H9 (cell line): ENCODE measurements at regions not wholly inside any gene's neighbourhood (a gene's known extent, or its start where the extent isn't known, plus 50 kb on each side); places are given as distances from the start of the nearest gene placed in this dataset.

Source experiments
- DNase-seq: peaks from one replicate; pipeline ENCODE4 v3.0.0-alpha.2; 2017
- H2AFZ ChIP-seq: one replicate; pipeline ENCODE4 v1.6.1; 2013; ENCODE audit warnings: mild to moderate bottlenecking, low read length, control low read depth, moderate library complexity
- H2AK5ac ChIP-seq: 2 replicates; pipeline ENCODE4 v1.6.1; 2013; ENCODE audit warnings: low read length, control low read depth, mixed read lengths; ENCODE audit not compliant: insufficient read length
- H2BK120ac ChIP-seq: one replicate; pipeline ENCODE4 v1.6.1; 2013; ENCODE audit warnings: low read depth, mild to moderate bottlenecking, low read length, control low read depth, inconsistent platforms; ENCODE audit not compliant: poor library complexity, severe bottlenecking
- H2BK12ac ChIP-seq: 2 replicates; pipeline ENCODE4 v1.6.1; 2013; ENCODE audit warnings: low read length, control low read depth, mixed read lengths, low read depth; ENCODE audit not compliant: insufficient read length
- H2BK15ac ChIP-seq: 2 replicates; pipeline ENCODE4 v1.6.1; 2013; ENCODE audit warnings: low read depth, low read length, control low read depth
- H2BK20ac ChIP-seq: one replicate; pipeline ENCODE4 v1.6.1; 2013; ENCODE audit warnings: low read depth, mild to moderate bottlenecking, low read length, control low read depth, inconsistent platforms; ENCODE audit not compliant: poor library complexity, severe bottlenecking
- H2BK5ac ChIP-seq: 2 replicates; pipeline ENCODE4 v1.6.1; 2013; ENCODE audit warnings: low read length, control low read depth, mixed read lengths; ENCODE audit not compliant: insufficient read length
- H3K14ac ChIP-seq: 2 replicates; pipeline ENCODE4 v1.6.1; 2013; ENCODE audit warnings: low read length, control low read depth; ENCODE audit not compliant: insufficient read depth
- H3K18ac ChIP-seq: 2 replicates; pipeline ENCODE4 v1.6.1; 2013; ENCODE audit warnings: low read depth, mild to moderate bottlenecking, mixed read lengths, low read length, control low read depth; ENCODE audit not compliant: insufficient read length
- H3K23ac ChIP-seq: 2 replicates; pipeline ENCODE4 v1.6.1; 2013; ENCODE audit warnings: low read length, control low read depth, mixed read lengths, low read depth; ENCODE audit not compliant: insufficient read length
- H3K23me2 ChIP-seq: 2 replicates; pipeline ENCODE4 v1.6.1; 2013; ENCODE audit warnings: low read depth, mild to moderate bottlenecking, mixed read lengths, low read length, control low read depth; ENCODE audit not compliant: insufficient read length, poor library complexity, severe bottlenecking
- H3K27ac ChIP-seq: 2 replicates; pipeline ENCODE4 v1.5.1; 2013; ENCODE audit warnings: low read length, control low read depth, mixed read lengths, low read depth; ENCODE audit not compliant: insufficient read length
- H3K27me3 ChIP-seq: 2 replicates; pipeline ENCODE4 v1.6.1; 2013; ENCODE audit warnings: low read length, control low read depth, inconsistent platforms; ENCODE audit not compliant: insufficient read depth
- H3K4ac ChIP-seq: 2 replicates; pipeline ENCODE4 v1.6.1; 2013; ENCODE audit warnings: low read depth, mild to moderate bottlenecking, control low read depth, inconsistent platforms, low read length, moderate library complexity
- H3K4me1 ChIP-seq: 2 replicates; pipeline ENCODE4 v1.6.1; 2013; ENCODE audit warnings: low read length, control low read depth, inconsistent platforms; ENCODE audit not compliant: insufficient read depth
- H3K4me2 ChIP-seq: 2 replicates; pipeline ENCODE4 v1.6.1; 2013; ENCODE audit warnings: low read length, control low read depth, mixed read lengths; ENCODE audit not compliant: insufficient read length, insufficient read depth
- H3K56ac ChIP-seq: 2 replicates; pipeline ENCODE4 v1.6.1; 2013; ENCODE audit warnings: low read depth, mild to moderate bottlenecking, mixed read lengths, low read length, control low read depth; ENCODE audit not compliant: insufficient read length
- H3K79me1 ChIP-seq: 2 replicates; pipeline ENCODE4 v1.6.1; 2013; ENCODE audit warnings: low read depth, mild to moderate bottlenecking, moderate library complexity, low read length, control low read depth, inconsistent platforms; ENCODE audit not compliant: insufficient read depth, poor library complexity, severe bottlenecking
- H3K79me2 ChIP-seq: 2 replicates; pipeline ENCODE4 v1.6.1; 2013; ENCODE audit warnings: low read length, control low read depth, inconsistent platforms; ENCODE audit not compliant: insufficient read depth
- H3K9ac ChIP-seq: 2 replicates; pipeline ENCODE4 v1.6.1; 2013; ENCODE audit warnings: low read length, control low read depth, mixed read lengths; ENCODE audit not compliant: insufficient read length; ENCODE audit errors: extremely low read depth
- H3K9me3 ChIP-seq: one replicate; pipeline ENCODE4 v1.6.1; 2013; ENCODE audit warnings: low read depth, low read length, inconsistent platforms; ENCODE audit not compliant: control insufficient read depth
- H3T11ph ChIP-seq: one replicate; pipeline ENCODE4 v1.6.1; 2013; ENCODE audit warnings: mild to moderate bottlenecking, low read length, control low read depth, inconsistent platforms
- H4K20me1 ChIP-seq: one replicate; pipeline ENCODE4 v1.6.1; 2013; ENCODE audit not compliant: control insufficient read depth, insufficient read length, insufficient read depth
- H4K5ac ChIP-seq: 2 replicates; pipeline ENCODE4 v1.6.1; 2013; ENCODE audit warnings: low read depth, mild to moderate bottlenecking, mixed read lengths, low read length, control low read depth; ENCODE audit not compliant: insufficient read length
- H4K8ac ChIP-seq: replicated peaks from 2 replicates; pipeline ENCODE4 v1.6.1; 2013; ENCODE audit warnings: low read length, control low read depth, mixed read lengths, low read depth; ENCODE audit not compliant: insufficient read length
- H4K91ac ChIP-seq: 2 replicates; pipeline ENCODE4 v1.6.1; 2013; ENCODE audit warnings: low read depth, mild to moderate bottlenecking, moderate library complexity, mixed read lengths, low read length, control low read depth; ENCODE audit not compliant: insufficient read length
- H3K27ac Mint-ChIP-seq, 3 experiments: 2 replicates in 2 of 3; 3 replicates in 1 of 3; pipeline ENCODE4 v1.8.0; 2020 to 2021; ENCODE audit warnings: mixed read lengths in 3 of 3, mild to moderate bottlenecking in 1 of 3, moderate library complexity in 1 of 3
- H3K27me3 Mint-ChIP-seq: 2 replicates; pipeline ENCODE4 v1.8.0; 2021; ENCODE audit warnings: low read depth, mild to moderate bottlenecking, moderate library complexity, mixed read lengths
- H3K36me3 Mint-ChIP-seq, 3 experiments: 2 replicates in 2 of 3; 3 replicates in 1 of 3; pipeline ENCODE4 v1.8.0; 2020 to 2021; ENCODE audit warnings: low read depth in 3 of 3, mixed read lengths in 3 of 3; ENCODE audit not compliant: insufficient read depth in 1 of 3
- H3K4me1 Mint-ChIP-seq, 2 experiments: 2 replicates each; pipeline ENCODE4 v1.8.0; 2020; ENCODE audit warnings: mixed read lengths in 2 of 2
- H3K4me3 Mint-ChIP-seq, 2 experiments: 2 replicates in 1 of 2; 3 replicates in 1 of 2; pipeline ENCODE4 v1.8.0; 2020 to 2021; ENCODE audit warnings: mild to moderate bottlenecking in 2 of 2, mixed read lengths in 2 of 2, moderate library complexity in 1 of 2
- H3K9me3 Mint-ChIP-seq, 2 experiments: 2 replicates in 1 of 2; 3 replicates in 1 of 2; pipeline ENCODE4 v1.8.0; 2020; ENCODE audit warnings: mild to moderate bottlenecking in 2 of 2, mixed read lengths in 2 of 2, moderate library complexity in 1 of 2
- TF ChIP-seq, protein P1 (sequence below): fragments of 200-600 bp; sonication (generic); conservative IDR thresholded peaks from 3 replicates; pipeline ENCODE4 v1.8.0; 2021; ENCODE audit warnings: antibody characterized with exemption, mild to moderate bottlenecking

- no peaks in the 10 kb centered on the region for H3K27me3 ChIP-seq
- H4K5ac ChIP-seq: no peak overlapping the region
- H3K4me1 Mint-ChIP-seq: no peaks in the 10 kb centered on the region
- no peak overlapping the region for H3K23ac ChIP-seq
- H3K4me1 ChIP-seq: no peaks in the 10 kb centered on the region
- no peaks in the 10 kb centered on the region for H4K20me1 ChIP-seq
- H3K79me1 ChIP-seq: no peaks in the 10 kb centered on the region
- no peak overlapping the region for H3K56ac ChIP-seq
- no peak overlapping the region for H3K9ac ChIP-seq
- H3K4me2 ChIP-seq: no peak overlapping the region
- H3K27me3 Mint-ChIP-seq: no peaks in the 10 kb centered on the region
- no peak overlapping the region for H4K91ac ChIP-seq
- TF ChIP-seq, protein P1, sequence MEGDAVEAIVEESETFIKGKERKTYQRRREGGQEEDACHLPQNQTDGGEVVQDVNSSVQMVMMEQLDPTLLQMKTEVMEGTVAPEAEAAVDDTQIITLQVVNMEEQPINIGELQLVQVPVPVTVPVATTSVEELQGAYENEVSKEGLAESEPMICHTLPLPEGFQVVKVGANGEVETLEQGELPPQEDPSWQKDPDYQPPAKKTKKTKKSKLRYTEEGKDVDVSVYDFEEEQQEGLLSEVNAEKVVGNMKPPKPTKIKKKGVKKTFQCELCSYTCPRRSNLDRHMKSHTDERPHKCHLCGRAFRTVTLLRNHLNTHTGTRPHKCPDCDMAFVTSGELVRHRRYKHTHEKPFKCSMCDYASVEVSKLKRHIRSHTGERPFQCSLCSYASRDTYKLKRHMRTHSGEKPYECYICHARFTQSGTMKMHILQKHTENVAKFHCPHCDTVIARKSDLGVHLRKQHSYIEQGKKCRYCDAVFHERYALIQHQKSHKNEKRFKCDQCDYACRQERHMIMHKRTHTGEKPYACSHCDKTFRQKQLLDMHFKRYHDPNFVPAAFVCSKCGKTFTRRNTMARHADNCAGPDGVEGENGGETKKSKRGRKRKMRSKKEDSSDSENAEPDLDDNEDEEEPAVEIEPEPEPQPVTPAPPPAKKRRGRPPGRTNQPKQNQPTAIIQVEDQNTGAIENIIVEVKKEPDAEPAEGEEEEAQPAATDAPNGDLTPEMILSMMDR: no peak
- H2BK20ac ChIP-seq: no peak overlapping the region
- no peak for DNase-seq
- H4K8ac ChIP-seq: no peak overlapping the region
- no peak overlapping the region for H2BK12ac ChIP-seq
- no peak overlapping the region for H2AK5ac ChIP-seq
- H3K27ac Mint-ChIP-seq: no peak overlapping the region
- H3K14ac ChIP-seq: no peak overlapping the region
- no peak overlapping the region for H2BK5ac ChIP-seq
- peaks cover 0 to 13% (median 2%) of the 10 kb centered on the region in 3 experiments; a peak in 4 of 7 replicates for H3K36me3 Mint-ChIP-seq
- H2BK120ac ChIP-seq: no peak overlapping the region
- no peak overlapping the region for H2AFZ ChIP-seq
- H3K18ac ChIP-seq: no peak overlapping the region
- H3T11ph ChIP-seq: no peak overlapping the region
- H2BK15ac ChIP-seq: no peak overlapping the region
- H3K79me2 ChIP-seq: no peaks in the 10 kb centered on the region
- H3K4me3 Mint-ChIP-seq: no peak overlapping the region
- no peaks in the 10 kb centered on the region for H3K9me3 ChIP-seq
- peaks cover 9 to 10% of the 10 kb centered on the region in 2 experiments; a peak in 3 of 5 replicates for H3K9me3 Mint-ChIP-seq
- H3K27ac ChIP-seq: no peak overlapping the region
- no peak overlapping the region for H3K4ac ChIP-seq
- H3K23me2 ChIP-seq: no peaks in the 10 kb centered on the region
Observed at GRCh38 chr1:195130598-195130997, 1477.6 kb downstream of the KCNT2 start.
